ENCODE measurements at regions not wholly inside any gene's neighbourhood (a gene's known extent, or its start where the extent isn't known, plus 50 kb on each side); places are given as distances from the start of the nearest gene placed in this dataset.

- H3K27ac ChIP-seq (ENCODE audit: extremely low read depth, low read depth, low read length), result no peak overlapping the region
- H3K9me3 ChIP-seq (ENCODE audit: control insufficient read depth, insufficient read depth, low read depth, low read length), result no peaks in the 10 kb centered on the region
- H3K4me1 ChIP-seq (ENCODE audit: control insufficient read depth, insufficient read depth, low read length), result no peaks in the 10 kb centered on the region
- POLR2A ChIA-PET, result no interaction called here
- no peak for TF ChIP-seq SCRT2 (tag by site-specific recombination; IDR thresholded peaks at IDR 0.05)
- TF ChIP-seq ZNF768 (tag by site-specific recombination; IDR thresholded peaks at IDR 0.05), result no peak
- no peak for TF ChIP-seq ZNF114 (tag by site-specific recombination; IDR thresholded peaks at IDR 0.05)
- no peak for TF ChIP-seq ZNF292 (tag by site-specific recombination; IDR thresholded peaks at IDR 0.05; ENCODE audit: borderline replicate concordance, low read depth)
- TF ChIP-seq ZNF211 (tag by site-specific recombination; IDR thresholded peaks at IDR 0.05; ENCODE audit: low read depth), result no peak
- TF ChIP-seq ZNF624 (tag by site-specific recombination; IDR thresholded peaks at IDR 0.05), result no peak
- CTCF ChIA-PET, result no interaction called here
- H3K4me3 ChIP-seq (ENCODE audit: low read depth, low read length), result no peak overlapping the region
- H3K36me3 ChIP-seq (ENCODE audit: control insufficient read depth in 2 of 2, insufficient read depth in 1 of 2, low read length in 2 of 2), result no peaks in the 10 kb centered on the region
Observed at GRCh38 chr13:56189439-56189838, 951.3 kb upstream of the PRR20A start.

GRCh38 chr13:56189978-56190377, 950.7 kb upstream of the PRR20A start:
- ChIA-PET POLR2A (no interaction called here), CTCF (no interaction called here)
- Histone ChIP-seq H3K4me1 (ENCODE audit: control insufficient read depth, insufficient read depth, low read length) (no peaks in the 10 kb centered on the region), H3K9me3 (ENCODE audit: control insufficient read depth, insufficient read depth, low read depth, low read length) (no peaks in the 10 kb centered on the region), H3K27ac (ENCODE audit: extremely low read depth, low read depth, low read length) (no peak overlapping the region), H3K36me3 (ENCODE audit: control insufficient read depth in 2 of 2, insufficient read depth in 1 of 2, low read length in 2 of 2) (no peaks in the 10 kb centered on the region), H3K4me3 (ENCODE audit: low read depth, low read length) (no peak overlapping the region)
- no peak for TF ChIP-seq BCL11B (tag by site-specific recombination; IDR thresholded peaks at IDR 0.05; ENCODE audit: low read depth)
- no peak for TF ChIP-seq MZF1 (tag by site-specific recombination; IDR thresholded peaks at IDR 0.05; ENCODE audit: borderline replicate concordance)
- no peak for TF ChIP-seq ZNF544 (tag by site-specific recombination; IDR thresholded peaks at IDR 0.05)
- TF ChIP-seq PRDM10 (tag by site-specific recombination; IDR thresholded peaks at IDR 0.05), result no peak
- TF ChIP-seq TRIM28 (IDR thresholded peaks at IDR 0.05; ENCODE audit: borderline replicate concordance, low read length), result no peak
- no peak for TF ChIP-seq PATZ1 (tag by site-specific recombination; IDR thresholded peaks at IDR 0.05)
- TF ChIP-seq ZNF629 (tag by site-specific recombination; IDR thresholded peaks at IDR 0.05), result no peak
- no peak for TF ChIP-seq PRDM2 (tag by site-specific recombination; IDR thresholded peaks at IDR 0.05; ENCODE audit: borderline replicate concordance)
- no peak for TF ChIP-seq BCL11A (tag by site-specific recombination; IDR thresholded peaks at IDR 0.05; ENCODE audit: low read depth)
- no peak for TF ChIP-seq ZBTB48 (tag by site-specific recombination; IDR thresholded peaks at IDR 0.05)
- no peak for TF ChIP-seq ZNF513 (tag by site-specific recombination; IDR thresholded peaks at IDR 0.05)
- TF ChIP-seq KLF1 (tag by site-specific recombination; IDR thresholded peaks at IDR 0.05), result no peak
- TF ChIP-seq ZNF174 (tag by site-specific recombination; IDR thresholded peaks at IDR 0.05), result no peak
- TF ChIP-seq ZNF391 (tag by site-specific recombination; IDR thresholded peaks at IDR 0.05; ENCODE audit: borderline replicate concordance, low read depth), result no peak
